H1 (cell line): ENCODE measurements at regions not wholly inside any gene's neighbourhood (a gene's known extent, or its start where the extent isn't known, plus 50 kb on each side); places are given as distances from the start of the nearest gene placed in this dataset.

ENCODE experiments used
- CTCF ChIA-PET: fragments of 300-600 bp; sonication (Branson Sonifier 250); formaldehyde crosslinking; loops from one replicate; lab custom pipeline; 2021; ENCODE audit not compliant: partially characterized antibody; lab: Charles Lee
- POLR2A ChIA-PET: fragments of 300-600 bp; sonication (Branson Sonifier 250); formaldehyde crosslinking; loops from one replicate; lab custom pipeline; 2021; ENCODE audit warnings: inconsistent platforms; ENCODE audit not compliant: partially characterized antibody; lab: Charles Lee
- DNase-seq, 2 experiments: peaks; one replicate each; pipeline versions ENCODE4 v3.0.0 to v3.0.0-alpha.2; 2010 to 2022; ENCODE audit warnings: low spot score in 2 of 2, low read depth in 1 of 2, mixed read lengths in 1 of 2
- FAIRE-seq: peaks from 2 replicates; lab custom pipeline; 2011; peaks lifted over from hg19 to GRCh38; lab: Jason Lieb, UNC
- H2AFZ ChIP-seq: 2 replicates; pipeline ENCODE4 v1.8.1; 2012; ENCODE audit warnings: low read length, inconsistent platforms
- H2AK5ac ChIP-seq: 2 replicates; pipeline ENCODE4 v1.6.1; 2013; ENCODE audit warnings: low read depth, low read length
- H2BK120ac ChIP-seq: replicated peaks from 2 replicates; pipeline ENCODE3; 2013; ENCODE audit warnings: low read depth, low read length, inconsistent platforms
- H2BK12ac ChIP-seq: 2 replicates; pipeline ENCODE4 v1.6.1; 2013; ENCODE audit warnings: low read depth, low read length
- H2BK15ac ChIP-seq: 2 replicates; pipeline ENCODE4 v1.6.1; 2013; ENCODE audit warnings: low read length
- H2BK20ac ChIP-seq: 2 replicates; pipeline ENCODE4 v1.6.1; 2013; ENCODE audit warnings: low read length
- H2BK5ac ChIP-seq: 2 replicates; pipeline ENCODE4 v1.6.1; 2013; ENCODE audit warnings: low read depth, low read length
- H3K14ac ChIP-seq: 2 replicates; pipeline ENCODE4 v1.6.1; 2013; ENCODE audit warnings: inconsistent platforms; ENCODE audit not compliant: insufficient read length
- H3K18ac ChIP-seq: 2 replicates; pipeline ENCODE4 v1.6.1; 2013; ENCODE audit warnings: low read length; ENCODE audit errors: extremely low read depth
- H3K23ac ChIP-seq: 2 replicates; pipeline ENCODE4 v1.6.1; 2013; ENCODE audit warnings: inconsistent platforms; ENCODE audit not compliant: insufficient read length
- H3K23me2 ChIP-seq: 2 replicates; pipeline ENCODE4 v1.6.1; 2013; ENCODE audit warnings: low read depth, low read length
- H3K27ac ChIP-seq: 2 replicates; pipeline ENCODE4 v1.6.1; 2011; ENCODE audit warnings: low read depth, low read length, inconsistent platforms
- H3K27me3 ChIP-seq, 4 experiments: replicated peaks in 1 of 4; 1 replicate in 1 of 4; 2 replicates in 3 of 4; pipeline versions ENCODE4 v1.6.1 to v1.8.1; 2011 to 2013; ENCODE audit warnings: low read length in 3 of 4, mild to moderate bottlenecking in 3 of 4, inconsistent platforms in 2 of 4, mixed read lengths in 2 of 4, moderate library complexity in 1 of 4; ENCODE audit not compliant: control insufficient read depth in 3 of 4, insufficient read depth in 3 of 4; ENCODE audit errors: extremely low read depth in 1 of 4
- H3K36me3 ChIP-seq, 4 experiments: 2 replicates each; pipeline versions ENCODE4 v1.6.1 to v1.8.1; 2011 to 2013; ENCODE audit warnings: mild to moderate bottlenecking in 4 of 4, low read length in 3 of 4, moderate library complexity in 2 of 4, control low read depth in 1 of 4, inconsistent platforms in 1 of 4; ENCODE audit not compliant: insufficient read depth in 4 of 4, control insufficient read depth in 2 of 4
- H3K4ac ChIP-seq: replicated peaks from 2 replicates; pipeline ENCODE3; 2013; ENCODE audit warnings: low read length, low read depth, mixed read lengths, inconsistent platforms; ENCODE audit not compliant: insufficient read length
- H3K4me1 ChIP-seq, 4 experiments: replicated peaks in 1 of 4; 1 replicate in 1 of 4; 2 replicates in 3 of 4; pipeline versions ENCODE4 v1.6.1 to v1.8.1; 2011 to 2013; ENCODE audit warnings: low read length in 3 of 4, inconsistent platforms in 2 of 4, mixed read lengths in 1 of 4; ENCODE audit not compliant: insufficient read depth in 4 of 4, control insufficient read depth in 3 of 4
- H3K4me2 ChIP-seq, 2 experiments: 2 replicates each; pipeline versions ENCODE4 v1.6.1 to v1.8.1; 2011 to 2013; ENCODE audit warnings: low read depth in 2 of 2, low read length in 2 of 2, control low read depth in 1 of 2, inconsistent platforms in 1 of 2, mild to moderate bottlenecking in 1 of 2; ENCODE audit not compliant: insufficient read depth in 1 of 2
- H3K4me3 ChIP-seq, 4 experiments: fragments of 200-600, 300-600 bp in 1 of 4; sonication (generic), shearing (Covaris generic), sonication (Bioruptor Twin) in 1 of 4; 2 replicates each; pipeline versions ENCODE4 v1.5.1 to v1.8.1; 2011 to 2016; ENCODE audit warnings: low read length in 4 of 4, low read depth in 3 of 4, control low read depth in 2 of 4, inconsistent platforms in 2 of 4, mild to moderate bottlenecking in 2 of 4, mixed read lengths in 1 of 4, moderate library complexity in 1 of 4; ENCODE audit not compliant: insufficient read depth in 2 of 4; ENCODE audit errors: extremely low read depth in 1 of 4
- H3K56ac ChIP-seq: replicated peaks from 2 replicates; pipeline ENCODE3; 2013; ENCODE audit warnings: low read depth, mild to moderate bottlenecking, mixed read lengths, low read length, inconsistent platforms; ENCODE audit not compliant: insufficient read length
- H3K79me1 ChIP-seq: 2 replicates; pipeline ENCODE4 v1.6.1; 2013; ENCODE audit warnings: low read depth, low read length, control low read depth
- H3K79me2 ChIP-seq, 2 experiments: 2 replicates each; pipeline versions ENCODE4 v1.6.1 to v1.8.1; 2012 to 2013; ENCODE audit warnings: low read length in 2 of 2, mild to moderate bottlenecking in 2 of 2, inconsistent platforms in 1 of 2; ENCODE audit not compliant: insufficient read depth in 2 of 2, control insufficient read depth in 1 of 2
- H3K9ac ChIP-seq, 4 experiments: replicated peaks in 1 of 4; 1 replicate in 1 of 4; 2 replicates in 3 of 4; pipeline versions ENCODE4 v1.6.1 to v1.8.1; 2011 to 2013; ENCODE audit warnings: low read depth in 3 of 4, low read length in 3 of 4, control low read depth in 2 of 4, mild to moderate bottlenecking in 2 of 4, moderate library complexity in 2 of 4, inconsistent platforms in 1 of 4; ENCODE audit errors: extremely low read depth in 1 of 4
- H3K9me3 ChIP-seq, 2 experiments: 2 replicates each; pipeline versions ENCODE4 v1.6.1 to v1.8.1; 2012 to 2013; ENCODE audit warnings: mild to moderate bottlenecking in 2 of 2, moderate library complexity in 2 of 2, control low read depth in 1 of 2, inconsistent platforms in 1 of 2, low read depth in 1 of 2, low read length in 1 of 2, mixed read lengths in 1 of 2; ENCODE audit not compliant: insufficient read depth in 2 of 2
- H4K20me1 ChIP-seq, 2 experiments: replicated peaks in 1 of 2; 2 replicates each; pipeline versions ENCODE3 to v1.8.1; 2011 to 2013; ENCODE audit warnings: inconsistent platforms in 2 of 2, low read length in 2 of 2, mild to moderate bottlenecking in 1 of 2; ENCODE audit not compliant: insufficient read depth in 2 of 2, control insufficient read depth in 1 of 2
- H4K5ac ChIP-seq: 2 replicates; pipeline ENCODE4 v1.6.1; 2013; ENCODE audit warnings: low read length, low read depth, mixed read lengths, inconsistent platforms; ENCODE audit not compliant: insufficient read length
- H4K8ac ChIP-seq: 2 replicates; pipeline ENCODE4 v1.8.0; 2013; ENCODE audit warnings: mild to moderate bottlenecking, moderate library complexity, low read length, inconsistent platforms; ENCODE audit not compliant: insufficient read depth; ENCODE audit errors: extremely low read depth
- H4K91ac ChIP-seq: replicated peaks from 2 replicates; pipeline ENCODE3; 2013; ENCODE audit warnings: low read length, mixed read lengths, inconsistent platforms; ENCODE audit not compliant: insufficient read length
- CBX5 ChIP-seq: fragments of 300-800, 300-1000 bp; sonication (generic); IDR thresholded peaks from 2 replicates; pipeline ENCODE4 v1.7.1; 2016; ENCODE audit warnings: antibody characterized with exemption, low read length, low read depth
- EZH2 ChIP-seq: fragments of 200-600 bp; sonication (generic); IDR thresholded peaks from 2 replicates; pipeline ENCODE4 v1.7.1; 2012; ENCODE audit warnings: low read depth, mild to moderate bottlenecking, moderate library complexity, low read length, inconsistent platforms; ENCODE audit not compliant: severe bottlenecking
- MAFK ChIP-seq: IDR thresholded peaks from 2 replicates; pipeline ENCODE4 v1.6.1; 2012; ENCODE audit warnings: low read depth, mild to moderate bottlenecking, improper control_type of control experiment, low read length
- NANOG ChIP-seq: IDR thresholded peaks from 2 replicates; pipeline ENCODE4 v1.6.1; 2011; ENCODE audit warnings: low read length, low read depth, mild to moderate bottlenecking, inconsistent platforms; ENCODE audit not compliant: insufficient read depth, poor library complexity, severe bottlenecking
- SIX5 ChIP-seq: IDR thresholded peaks from 2 replicates; pipeline ENCODE4 v1.6.1; 2011; ENCODE audit warnings: mild to moderate bottlenecking, low read depth, low read length
- TEAD4 ChIP-seq: IDR thresholded peaks from 2 replicates; pipeline ENCODE4 v1.6.1; 2012; ENCODE audit warnings: low read depth, low read length, inconsistent platforms, mixed read lengths
- WGBS, 2 experiments: shearing (Covaris generic) in 1 of 2; methylation state at CpG; one replicate each; pipeline versions ENCODE4 v1.1.6 to v1.1.7; 2013 to 2015; ENCODE audit warnings: low lambda C conversion rate in 2 of 2, mixed read lengths in 2 of 2, inconsistent platforms in 1 of 2, low coverage in 1 of 2, missing lambda C conversion rate in 1 of 2; ENCODE audit not compliant: insufficient replicate concordance in 2 of 2, insufficient coverage in 1 of 2, insufficient read length in 1 of 2; ENCODE audit errors: extremely low coverage in 1 of 2, missing lambda C conversion rate in 1 of 2; 5-methylcytosine and 5-hydroxymethylcytosine counted together

- Histone ChIP-seq H3K36me3 (no peaks in the 10 kb centered on the region), H2BK12ac (no peak overlapping the region), H3K56ac (no peak overlapping the region), H2BK15ac (no peak overlapping the region), H3K14ac (no peak overlapping the region), H3K4ac (no peak overlapping the region), H3K27me3 (no peaks in the 10 kb centered on the region), H2AFZ (0 out of 2 replicates have a peak overlapping the region, but pooled peaks have one; percentile 14), H2AK5ac (no peak overlapping the region), H3K4me1 (no peaks in the 10 kb centered on the region), H3K23me2 (no peaks in the 10 kb centered on the region), H3K4me3 (no peak overlapping the region), H3K4me2 (no peak overlapping the region), H3K79me1 (no peaks in the 10 kb centered on the region), H4K5ac (no peak overlapping the region), H4K91ac (no peak overlapping the region), H2BK120ac (no peak overlapping the region), H4K20me1 (no peaks in the 10 kb centered on the region), H4K8ac (no peak overlapping the region), H2BK20ac (no peak overlapping the region), H3K9ac (no peak overlapping the region), H3K23ac (no peak overlapping the region), H3K18ac (no peak overlapping the region), H3K9me3 (no peaks in the 10 kb centered on the region), H3K27ac (no peak overlapping the region), H2BK5ac (no peak overlapping the region), H3K79me2 (no peaks in the 10 kb centered on the region)
- no peak for FAIRE-seq
- 44% methylated on average over 2 of the region's 2 CpGs; no CpG with 5 or more reads in 1 of the 2 experiments for WGBS, 2 experiments
- ChIA-PET POLR2A (no interaction called here), CTCF (interaction anchor here (1.6 kb wide), 1 partner anchor 86 kb away, joined by 5 read pairs; no protein-coding TSS in a partner anchor)
- no peak for DNase-seq
- TF ChIP-seq CBX5, result no peak
- TF ChIP-seq MAFK, result no peak
- no peak for TF ChIP-seq SIX5
- TF ChIP-seq TEAD4, result no peak
- TF ChIP-seq NANOG, result no peak
- TF ChIP-seq EZH2, result no peak
These were observed 291.1 kb downstream of the DOK5 start for GRCh38 chr20:54766483-54766882.
